GM12878 (cell line): ENCODE measurements at regions not wholly inside any gene's neighbourhood (a gene's known extent, or its start where the extent isn't known, plus 50 kb on each side); places are given as distances from the start of the nearest gene placed in this dataset.
"Not testable (repeated sequence)": the region's sequence is repeated elsewhere in the genome, so short reads cannot be mapped to it uniquely, and the experiment has no call there.

Experiments
- ATAC-seq: fragments of 200-7000 bp; cut with Tn5 transposase; 3 replicates; pipeline ENCODE4 v1.9.1; 2020; ENCODE audit warnings: mild to moderate bottlenecking, moderate library complexity
- BruUV-seq: library from RNA; stranded (reverse); fragments of 400-500 nt; replicated peaks from 2 replicates; lab custom pipeline; 2021; lab: Mats Ljungman, UMichigan
- CTCF ChIA-PET: fragments of 300-600 bp; sonication (Branson Sonifier 250); formaldehyde crosslinking; extraction: SDS; loops from one replicate; lab custom pipeline; 2021; ENCODE audit warnings: inconsistent platforms; lab: Yijun Ruan, JAX
- POLR2A ChIA-PET: fragments of 350-600 bp; formaldehyde crosslinking; extraction: SDS; loops from one replicate; lab custom pipeline; 2021; ENCODE audit warnings: inconsistent platforms; lab: Charles Lee
- RAD21 ChIA-PET: fragments of 300-600 bp; sonication (Branson Sonifier 250); formaldehyde crosslinking; loops from one replicate; lab custom pipeline; 2023; ENCODE audit warnings: antibody characterized with exemption; ENCODE audit not compliant: unreplicated experiment; lab: Charles Lee
- SMC1A ChIA-PET: fragments of 300-600 bp; sonication (Branson Sonifier 250); formaldehyde crosslinking; loops from one replicate; lab custom pipeline; 2023; ENCODE audit not compliant: unreplicated experiment, uncharacterized antibody; lab: Charles Lee
- DNase-seq: peaks from one replicate; pipeline ENCODE4 v3.0.0-alpha.2; 2011; ENCODE audit warnings: low read depth, low spot score
- FAIRE-seq: peaks from 3 replicates; lab custom pipeline; 2011; peaks lifted over from hg19 to GRCh38; lab: Jason Lieb, UNC
- H2AFZ ChIP-seq: 2 replicates; pipeline ENCODE4 v1.6.0; 2011; ENCODE audit warnings: low read depth, low read length, control low read depth; ENCODE audit not compliant: control insufficient read depth
- H3K27ac ChIP-seq: 2 replicates; pipeline ENCODE4 v1.5.1; 2011; ENCODE audit warnings: control low read depth; ENCODE audit not compliant: control insufficient read depth, insufficient read depth
- H3K27me3 ChIP-seq, 2 experiments: replicated peaks in 1 of 2; 2 replicates each; pipeline versions ENCODE4 v1.6.0 to v1.6.1; 2011; ENCODE audit warnings: low read length in 1 of 2; ENCODE audit not compliant: control insufficient read depth in 2 of 2, insufficient read depth in 2 of 2
- H3K36me3 ChIP-seq, 2 experiments: 2 replicates each; pipeline ENCODE4 v1.5.1; 2011; ENCODE audit warnings: low read length in 1 of 2; ENCODE audit not compliant: control insufficient read depth in 2 of 2, insufficient read depth in 2 of 2
- H3K4me1 ChIP-seq: 2 replicates; pipeline ENCODE4 v1.6.1; 2011; ENCODE audit warnings: mild to moderate bottlenecking, low read length, moderate library complexity, mixed read lengths; ENCODE audit not compliant: control insufficient read depth, insufficient read depth
- H3K4me2 ChIP-seq: 2 replicates; pipeline ENCODE4 v1.6.0; 2011; ENCODE audit warnings: control low read depth; ENCODE audit not compliant: control insufficient read depth, insufficient read depth
- H3K4me3 ChIP-seq: fragments of 200-600 bp; sonication (generic); 2 replicates; pipeline ENCODE4 v1.5.1; 2016
- H3K79me2 ChIP-seq: 2 replicates; pipeline ENCODE4 v1.6.0; 2011; ENCODE audit warnings: low read length; ENCODE audit not compliant: control insufficient read depth, insufficient read depth
- H3K9ac ChIP-seq: 2 replicates; pipeline ENCODE4 v1.8.0; 2011; ENCODE audit warnings: low read length, control low read depth, mixed read lengths; ENCODE audit not compliant: control insufficient read depth, insufficient read depth
- H3K9me3 ChIP-seq: replicated peaks from 3 replicates; pipeline ENCODE4 v1.5.1; 2011; ENCODE audit warnings: mild to moderate bottlenecking, low read length; ENCODE audit not compliant: control insufficient read depth, insufficient read depth
- H4K20me1 ChIP-seq: 2 replicates; pipeline ENCODE4 v1.6.0; 2011; ENCODE audit not compliant: control insufficient read depth, insufficient read depth
- ATF7 ChIP-seq: fragments of 450-650 bp; IDR thresholded peaks from 2 replicates; pipeline ENCODE4 v1.6.1; 2016; ENCODE audit warnings: low read depth, mild to moderate bottlenecking
- CBFB ChIP-seq: IDR thresholded peaks from 2 replicates; pipeline ENCODE4 v1.6.1; 2016; ENCODE audit warnings: antibody characterized with exemption, low read depth
- HDGF ChIP-seq: fragments of 450-650 bp; IDR thresholded peaks from 2 replicates; pipeline ENCODE4 v1.6.1; 2016; ENCODE audit warnings: antibody characterized with exemption
- MEF2A ChIP-seq: IDR thresholded peaks from 2 replicates; pipeline ENCODE4 v1.6.1; 2011; ENCODE audit warnings: low read depth, mild to moderate bottlenecking, low read length, moderate library complexity; ENCODE audit not compliant: insufficient read depth
- MYB ChIP-seq: fragments of 150-350 bp; IDR thresholded peaks from 2 replicates; pipeline ENCODE4 v1.6.1; 2014; ENCODE audit warnings: mild to moderate bottlenecking, low read depth, low read length, borderline replicate concordance
- RBBP5 ChIP-seq: fragments of 200-600 bp; sonication (generic); conservative IDR thresholded peaks from 2 replicates; pipeline ENCODE4 v1.6.1; 2016
- TCF3 ChIP-seq: IDR thresholded peaks from 2 replicates; pipeline ENCODE4 v1.6.1; 2012; ENCODE audit warnings: low read depth, mild to moderate bottlenecking, low read length, borderline replicate concordance; ENCODE audit not compliant: insufficient read depth
- YY1 ChIP-seq: IDR thresholded peaks from 2 replicates; pipeline ENCODE4 v1.6.1; 2011; ENCODE audit warnings: low read depth, mild to moderate bottlenecking, low read length
- ZSCAN29 ChIP-seq: fragments of 450-650 bp; IDR thresholded peaks from 2 replicates; pipeline ENCODE4 v1.6.1; 2017; ENCODE audit warnings: mild to moderate bottlenecking, moderate library complexity
- WGBS: methylation state at CpG from one replicate; pipeline ENCODE4 v1.1.6; 2016; ENCODE audit warnings: low lambda C conversion rate; ENCODE audit not compliant: insufficient replicate concordance, insufficient coverage; ENCODE audit errors: missing lambda C conversion rate; 5-methylcytosine and 5-hydroxymethylcytosine counted together
- in situ Hi-C: fragments of 300-500 bp; cut with MboI; formaldehyde crosslinking; loops from 9 replicates; pipeline ENCODE4 v1.14.3; 2018; ENCODE audit warnings: mixed read lengths
- intact Hi-C: fragments of 100-400 bp; cut with micrococcal nuclease; formaldehyde crosslinking; loops from one replicate; pipeline ENCODE4 v1.14.2; 2022; ENCODE audit not compliant: unreplicated experiment
- TF ChIP-seq, protein P1 (sequence below): IDR thresholded peaks from 2 replicates; pipeline ENCODE4 v1.6.1; 2012; ENCODE audit warnings: low read depth, low read length, improper control_type of control experiment
- TF ChIP-seq, protein P2 (sequence below): IDR thresholded peaks from 2 replicates; pipeline ENCODE4 v1.6.1; 2012; ENCODE audit warnings: low read depth, low read length, improper control_type of control experiment
- TF ChIP-seq, protein P3 (sequence below): fragments of 450-650 bp; IDR thresholded peaks from 2 replicates; pipeline ENCODE4 v1.6.1; 2017; ENCODE audit warnings: mild to moderate bottlenecking, moderate library complexity

DNA sequence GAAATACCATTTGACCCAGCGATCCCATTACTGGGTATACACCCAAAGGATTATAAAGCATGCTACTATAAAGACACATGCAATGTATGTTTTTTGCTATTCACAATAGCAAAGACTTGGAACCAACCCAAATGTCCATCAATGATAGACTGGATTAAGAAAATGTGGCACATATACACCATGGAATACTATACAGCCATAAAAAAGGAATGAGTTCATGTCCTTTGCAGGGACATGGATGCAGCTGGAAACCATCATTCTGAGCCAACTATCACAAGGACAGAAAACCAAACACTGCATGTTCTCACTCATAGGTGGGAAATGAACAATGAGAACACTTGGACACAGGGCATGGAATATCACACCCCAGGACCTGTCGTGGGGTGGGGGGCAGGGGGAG is 558.1 kb downstream of the NTRK3 start:
- RAD21 ChIA-PET, H3K79me2 ChIP-seq, H3K4me2 ChIP-seq, CTCF ChIA-PET, FAIRE-seq, H3K4me3 ChIP-seq, ATAC-seq, H2AFZ ChIP-seq, BruUV-seq, intact Hi-C loops, H3K27ac ChIP-seq, POLR2A ChIA-PET, H3K9ac ChIP-seq, H3K36me3 ChIP-seq, H3K27me3 ChIP-seq, H4K20me1 ChIP-seq, in situ Hi-C loops, H3K4me1 ChIP-seq, DNase-seq, H3K9me3 ChIP-seq, SMC1A ChIA-PET: not testable (repeated sequence)
- 23% methylated on average over 2 of the region's 2 CpGs for WGBS

DNA sequence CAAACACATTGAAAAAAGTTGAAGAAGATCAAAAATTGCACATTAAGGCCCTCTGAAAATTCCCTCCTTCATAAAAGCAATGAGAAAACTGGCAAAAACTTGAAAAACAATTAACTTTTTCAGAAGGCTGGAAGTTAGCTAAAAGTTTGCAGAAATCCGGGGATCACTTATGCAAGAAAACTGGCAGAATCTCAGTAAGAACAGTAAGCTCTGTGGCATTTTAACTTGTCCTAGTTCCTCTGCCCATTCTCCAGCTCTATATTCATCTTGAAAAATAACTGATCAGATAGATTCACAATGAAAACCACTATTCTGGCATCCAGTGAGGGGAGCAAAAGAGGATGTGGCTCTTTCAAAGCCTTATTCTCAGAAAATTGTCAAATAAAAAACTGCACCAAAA is 566.8 kb downstream of the NTRK3 start:
- Histone ChIP-seq H3K79me2 (no peaks in the 10 kb centered on the region), H3K27me3 (no peaks in the 10 kb centered on the region), H3K4me1 (no peaks in the 10 kb centered on the region), H3K27ac (no peak overlapping the region), H3K9ac (no peak overlapping the region), H3K36me3 (no peaks in the 10 kb centered on the region), H2AFZ (no peak overlapping the region), H4K20me1 (no peaks in the 10 kb centered on the region), H3K9me3 (no peaks in the 10 kb centered on the region), H3K4me3 (no peak overlapping the region), H3K4me2 (no peak overlapping the region)
- BruUV-seq, result no TSS peak
- RAD21 ChIA-PET, result no interaction called here
- 18% methylated on average over 1 of the region's 1 CpG for WGBS
- SMC1A ChIA-PET, result no interaction called here
- intact Hi-C loops (no loop called here), in situ Hi-C loops (no loop called here)
- CTCF ChIA-PET, result interaction anchor here (0.6 kb wide), 1 partner anchor 1121 kb away, joined by 3 read pairs; no protein-coding TSS in a partner anchor
- FAIRE-seq (no peak), ATAC-seq (no peak), DNase-seq (no peak)
- POLR2A ChIA-PET, result no interaction called here
- no peak for TF ChIP-seq TCF3
- no peak for TF ChIP-seq CBFB
- no peak for TF ChIP-seq HDGF
- TF ChIP-seq, protein P1, sequence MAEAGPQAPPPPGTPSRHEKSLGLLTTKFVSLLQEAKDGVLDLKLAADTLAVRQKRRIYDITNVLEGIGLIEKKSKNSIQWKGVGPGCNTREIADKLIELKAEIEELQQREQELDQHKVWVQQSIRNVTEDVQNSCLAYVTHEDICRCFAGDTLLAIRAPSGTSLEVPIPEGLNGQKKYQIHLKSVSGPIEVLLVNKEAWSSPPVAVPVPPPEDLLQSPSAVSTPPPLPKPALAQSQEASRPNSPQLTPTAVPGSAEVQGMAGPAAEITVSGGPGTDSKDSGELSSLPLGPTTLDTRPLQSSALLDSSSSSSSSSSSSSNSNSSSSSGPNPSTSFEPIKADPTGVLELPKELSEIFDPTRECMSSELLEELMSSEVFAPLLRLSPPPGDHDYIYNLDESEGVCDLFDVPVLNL, result no peak
- TF ChIP-seq YY1, result no peak
- TF ChIP-seq MYB, result no peak
- no peak for TF ChIP-seq ZSCAN29
- TF ChIP-seq, protein P2, sequence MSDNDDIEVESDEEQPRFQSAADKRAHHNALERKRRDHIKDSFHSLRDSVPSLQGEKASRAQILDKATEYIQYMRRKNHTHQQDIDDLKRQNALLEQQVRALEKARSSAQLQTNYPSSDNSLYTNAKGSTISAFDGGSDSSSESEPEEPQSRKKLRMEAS, result no peak
- no peak for TF ChIP-seq MEF2A
- TF ChIP-seq ATF7, result no peak
- TF ChIP-seq RBBP5, result no peak
- TF ChIP-seq, protein P3, sequence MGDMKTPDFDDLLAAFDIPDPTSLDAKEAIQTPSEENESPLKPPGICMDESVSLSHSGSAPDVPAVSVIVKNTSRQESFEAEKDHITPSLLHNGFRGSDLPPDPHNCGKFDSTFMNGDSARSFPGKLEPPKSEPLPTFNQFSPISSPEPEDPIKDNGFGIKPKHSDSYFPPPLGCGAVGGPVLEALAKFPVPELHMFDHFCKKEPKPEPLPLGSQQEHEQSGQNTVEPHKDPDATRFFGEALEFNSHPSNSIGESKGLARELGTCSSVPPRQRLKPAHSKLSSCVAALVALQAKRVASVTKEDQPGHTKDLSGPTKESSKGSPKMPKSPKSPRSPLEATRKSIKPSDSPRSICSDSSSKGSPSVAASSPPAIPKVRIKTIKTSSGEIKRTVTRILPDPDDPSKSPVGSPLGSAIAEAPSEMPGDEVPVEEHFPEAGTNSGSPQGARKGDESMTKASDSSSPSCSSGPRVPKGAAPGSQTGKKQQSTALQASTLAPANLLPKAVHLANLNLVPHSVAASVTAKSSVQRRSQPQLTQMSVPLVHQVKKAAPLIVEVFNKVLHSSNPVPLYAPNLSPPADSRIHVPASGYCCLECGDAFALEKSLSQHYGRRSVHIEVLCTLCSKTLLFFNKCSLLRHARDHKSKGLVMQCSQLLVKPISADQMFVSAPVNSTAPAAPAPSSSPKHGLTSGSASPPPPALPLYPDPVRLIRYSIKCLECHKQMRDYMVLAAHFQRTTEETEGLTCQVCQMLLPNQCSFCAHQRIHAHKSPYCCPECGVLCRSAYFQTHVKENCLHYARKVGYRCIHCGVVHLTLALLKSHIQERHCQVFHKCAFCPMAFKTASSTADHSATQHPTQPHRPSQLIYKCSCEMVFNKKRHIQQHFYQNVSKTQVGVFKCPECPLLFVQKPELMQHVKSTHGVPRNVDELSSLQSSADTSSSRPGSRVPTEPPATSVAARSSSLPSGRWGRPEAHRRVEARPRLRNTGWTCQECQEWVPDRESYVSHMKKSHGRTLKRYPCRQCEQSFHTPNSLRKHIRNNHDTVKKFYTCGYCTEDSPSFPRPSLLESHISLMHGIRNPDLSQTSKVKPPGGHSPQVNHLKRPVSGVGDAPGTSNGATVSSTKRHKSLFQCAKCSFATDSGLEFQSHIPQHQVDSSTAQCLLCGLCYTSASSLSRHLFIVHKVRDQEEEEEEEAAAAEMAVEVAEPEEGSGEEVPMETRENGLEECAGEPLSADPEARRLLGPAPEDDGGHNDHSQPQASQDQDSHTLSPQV, result no peak
